ENCODE measurements at regions not wholly inside any gene's neighbourhood (a gene's known extent, or its start where the extent isn't known, plus 50 kb on each side); places are given as distances from the start of the nearest gene placed in this dataset.

- no peak overlapping the region for H3K4me3 ChIP-seq (ENCODE audit: low read depth, low read length)
- H2AFZ ChIP-seq (ENCODE audit: low read length, unreplicated experiment), result no peak overlapping the region
- H3K27me3 ChIP-seq (ENCODE audit: insufficient read depth, low read length), result peaks cover 13% of the 10 kb centered on the region
- no peaks in the 10 kb centered on the region for H3K4me1 ChIP-seq (ENCODE audit: control insufficient read depth, insufficient read depth, low read length, unreplicated experiment)
- no peaks in the 10 kb centered on the region for H3K36me3 ChIP-seq (ENCODE audit: insufficient read depth, low read length)
- H3K27ac ChIP-seq (ENCODE audit: low read depth, low read length), result no peak overlapping the region
- H3K79me2 ChIP-seq (ENCODE audit: control insufficient read depth, insufficient read depth, low read length, unreplicated experiment), result no peaks in the 10 kb centered on the region
Observed at GRCh38 chr10:77689339-77689738, 51.7 kb upstream of the KCNMA1 start.

GRCh38 chr10:77687621-77688020, 50.0 kb upstream of the KCNMA1 start:
- no peak overlapping the region for H3K4me3 ChIP-seq (ENCODE audit: low read depth, low read length)
- H3K27ac ChIP-seq (ENCODE audit: low read depth, low read length), result no peak overlapping the region
- H3K27me3 ChIP-seq (ENCODE audit: insufficient read depth, low read length), result peaks cover 13% of the 10 kb centered on the region
- H3K36me3 ChIP-seq (ENCODE audit: insufficient read depth, low read length), result no peaks in the 10 kb centered on the region
- H3K4me1 ChIP-seq (ENCODE audit: control insufficient read depth, insufficient read depth, low read length, unreplicated experiment), result no peaks in the 10 kb centered on the region
- H3K79me2 ChIP-seq (ENCODE audit: control insufficient read depth, insufficient read depth, low read length, unreplicated experiment), result no peaks in the 10 kb centered on the region
- no peak overlapping the region for H2AFZ ChIP-seq (ENCODE audit: low read length, unreplicated experiment)
